GM18867 (cell line): ENCODE measurements at regions not wholly inside any gene's neighbourhood (a gene's known extent, or its start where the extent isn't known, plus 50 kb on each side); places are given as distances from the start of the nearest gene placed in this dataset.
"Not testable (repeated sequence)": the region's sequence is repeated elsewhere in the genome, so short reads cannot be mapped to it uniquely, and the experiment has no call there.

Experiments
- ATAC-seq: cut with Tn5 transposase; IDR thresholded peaks from one replicate; pipeline ENCODE4 v1.9.1; 2021; ENCODE audit warnings: mild to moderate bottlenecking, moderate library complexity; ENCODE audit not compliant: unreplicated experiment

- ATAC-seq: no peak
These were observed 51.2 kb upstream of the RDX start for GRCh38 chr11:110347660-110348059.

GRCh38 chr11:110349138-110349996 lies 53.0 kb upstream of the RDX start:
- ATAC-seq: peak; percentile 75

GRCh38 chr11:110349997-110350383 lies 53.6 kb upstream of the RDX start:
- not testable (repeated sequence) for ATAC-seq

GRCh38 chr11:110355011-110355744 lies 58.8 kb upstream of the RDX start:
- ATAC-seq: no peak

- no peak for ATAC-seq
These were observed 60.6 kb upstream of the RDX start for GRCh38 chr11:110356762-110357671.

- no peak for ATAC-seq
These were observed 61.9 kb upstream of the RDX start for GRCh38 chr11:110358336-110358735.

GRCh38 chr11:110360781-110361408 lies 64.5 kb upstream of the RDX start:
- ATAC-seq: not testable (repeated sequence)

- ATAC-seq: no peak
These were observed 66.6 kb upstream of the RDX start for GRCh38 chr11:110362971-110363509.

- no peak for ATAC-seq
These were observed 63.5 kb upstream of the FDX1 start for GRCh38 chr11:110366291-110366690.

GRCh38 chr11:110367571-110367970 lies 62.2 kb upstream of the FDX1 start:
- no peak for ATAC-seq

- ATAC-seq: no peak
These were observed 58.7 kb upstream of the FDX1 start for GRCh38 chr11:110371084-110371483.

GRCh38 chr11:110373051-110373702 lies 56.6 kb upstream of the FDX1 start:
- ATAC-seq: peak; percentile 93

GRCh38 chr11:110374921-110375320 lies 54.8 kb upstream of the FDX1 start:
- no peak for ATAC-seq

- ATAC-seq: no peak
These were observed 54.4 kb upstream of the FDX1 start for GRCh38 chr11:110375351-110375750.

GRCh38 chr11:110376021-110376420 lies 53.7 kb upstream of the FDX1 start:
- ATAC-seq: no peak

GRCh38 chr11:110376711-110377324 lies 52.9 kb upstream of the FDX1 start:
- no peak for ATAC-seq

GRCh38 chr11:110377434-110377833 lies 52.3 kb upstream of the FDX1 start:
- ATAC-seq: no peak

GRCh38 chr11:110379261-110379660 lies 50.5 kb upstream of the FDX1 start:
- no peak for ATAC-seq

- ATAC-seq: no peak
These were observed 49.8 kb upstream of the FDX1 start for GRCh38 chr11:110379936-110380335.
